Mucosa of descending colon (tissue), 3 donors: ENCODE measurements at regions not wholly inside any gene's neighbourhood (a gene's known extent, or its start where the extent isn't known, plus 50 kb on each side); places are given as distances from the start of the nearest gene placed in this dataset.

Experiments
- ATAC-seq: fragments of 200-7000 bp; cut with Tn5 transposase; one replicate; pipeline ENCODE4 v1.9.1; 2020; ENCODE audit warnings: mild to moderate bottlenecking, moderate library complexity
- DNase-seq, 3 donors: peaks; one replicate each; pipeline ENCODE4 v3.0.0-alpha.2; 2020
- H3K36me3 ChIP-seq: fragments of 200-600 bp; one replicate; pipeline ENCODE4 v1.8.0; 2021; ENCODE audit warnings: low read depth, mild to moderate bottlenecking
- H3K4me1 ChIP-seq: fragments of 200-600 bp; one replicate; pipeline ENCODE4 v1.8.0; 2021; ENCODE audit warnings: low read depth, mild to moderate bottlenecking
- H3K4me3 ChIP-seq: fragments of 200-600 bp; one replicate; pipeline ENCODE4 v1.8.0; 2021; ENCODE audit warnings: mild to moderate bottlenecking
- H3K9me3 ChIP-seq: fragments of 200-600 bp; one replicate; pipeline ENCODE4 v1.8.0; 2021; ENCODE audit warnings: mild to moderate bottlenecking
- intact Hi-C, 2 donors: fragments of 100-400 bp; cut with DNase I in 1 of 2; cut with micrococcal nuclease in 1 of 2; formaldehyde crosslinking; loops; one replicate each; pipeline versions ENCODE4 v1.11.0 to v1.11.1; 2022; cut with DNase I, micrococcal nuclease
- TF ChIP-seq, protein P1 (sequence below): fragments of 200-600 bp; IDR thresholded peaks from one replicate; pipeline ENCODE4 v1.8.0; 2022; ENCODE audit warnings: antibody characterized with exemption, mild to moderate bottlenecking
- donor health status: DM: no; HTN: no; CAD: no; lungs with moderate emphysema.
- donor health status: DM: no; HTN: no; CAD: no.
- donor health status: DM: no; HTN: yes; CAD: no.

DNA sequence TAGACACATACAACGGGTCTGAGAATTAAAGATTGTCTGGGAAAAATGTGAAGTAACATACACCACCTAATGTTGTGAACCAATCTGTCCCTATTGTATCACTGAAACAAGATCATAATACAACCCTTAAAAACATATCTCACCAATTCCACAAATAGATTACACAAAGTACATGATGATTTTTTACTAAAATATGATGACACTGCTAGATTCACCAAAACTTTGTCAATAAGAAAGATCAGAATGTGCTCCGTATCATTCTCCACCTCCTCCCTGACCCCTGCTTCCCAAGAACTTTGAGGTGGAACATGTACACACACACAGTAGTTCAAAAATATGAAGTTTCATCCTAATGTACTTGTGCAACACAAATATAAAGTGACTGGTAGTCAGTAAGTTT, 862.0 kb downstream of the PCDH18 start:
- Histone ChIP-seq H3K4me3 (no peak overlapping the region), H3K4me1 (no peaks in the 10 kb centered on the region), H3K9me3 (no peaks in the 10 kb centered on the region), H3K36me3 (no peaks in the 10 kb centered on the region)
- intact Hi-C loops = no loop called here
- TF ChIP-seq, protein P1, sequence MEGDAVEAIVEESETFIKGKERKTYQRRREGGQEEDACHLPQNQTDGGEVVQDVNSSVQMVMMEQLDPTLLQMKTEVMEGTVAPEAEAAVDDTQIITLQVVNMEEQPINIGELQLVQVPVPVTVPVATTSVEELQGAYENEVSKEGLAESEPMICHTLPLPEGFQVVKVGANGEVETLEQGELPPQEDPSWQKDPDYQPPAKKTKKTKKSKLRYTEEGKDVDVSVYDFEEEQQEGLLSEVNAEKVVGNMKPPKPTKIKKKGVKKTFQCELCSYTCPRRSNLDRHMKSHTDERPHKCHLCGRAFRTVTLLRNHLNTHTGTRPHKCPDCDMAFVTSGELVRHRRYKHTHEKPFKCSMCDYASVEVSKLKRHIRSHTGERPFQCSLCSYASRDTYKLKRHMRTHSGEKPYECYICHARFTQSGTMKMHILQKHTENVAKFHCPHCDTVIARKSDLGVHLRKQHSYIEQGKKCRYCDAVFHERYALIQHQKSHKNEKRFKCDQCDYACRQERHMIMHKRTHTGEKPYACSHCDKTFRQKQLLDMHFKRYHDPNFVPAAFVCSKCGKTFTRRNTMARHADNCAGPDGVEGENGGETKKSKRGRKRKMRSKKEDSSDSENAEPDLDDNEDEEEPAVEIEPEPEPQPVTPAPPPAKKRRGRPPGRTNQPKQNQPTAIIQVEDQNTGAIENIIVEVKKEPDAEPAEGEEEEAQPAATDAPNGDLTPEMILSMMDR = no peak
- no peak for DNase-seq
- ATAC-seq = no peak

DNA sequence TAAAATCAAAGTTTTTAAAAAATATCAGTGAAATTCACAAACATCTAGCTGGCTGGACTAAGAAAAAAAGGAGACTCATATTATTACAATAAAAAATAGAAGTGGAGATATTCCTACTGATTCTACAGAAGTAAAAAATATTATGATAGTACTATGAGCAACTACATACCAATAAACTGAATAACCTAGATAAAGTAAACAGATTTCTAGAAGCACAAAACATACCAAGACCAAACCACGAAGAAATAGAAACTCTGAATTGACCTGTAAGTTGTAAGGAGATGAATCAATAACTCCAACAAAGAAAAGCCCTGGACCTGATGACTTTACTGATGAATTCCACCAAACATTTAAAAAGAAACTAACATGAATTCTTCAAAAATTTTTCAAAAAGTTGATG, 867.3 kb downstream of the PCDH18 start:
- intact Hi-C loops = no loop called here
- Histone ChIP-seq H3K4me3 (no peak overlapping the region), H3K4me1 (no peaks in the 10 kb centered on the region), H3K9me3 (no peaks in the 10 kb centered on the region), H3K36me3 (no peaks in the 10 kb centered on the region)
- no peak for ATAC-seq
- DNase-seq = no peak
- TF ChIP-seq, protein P1 = no peak

DNA sequence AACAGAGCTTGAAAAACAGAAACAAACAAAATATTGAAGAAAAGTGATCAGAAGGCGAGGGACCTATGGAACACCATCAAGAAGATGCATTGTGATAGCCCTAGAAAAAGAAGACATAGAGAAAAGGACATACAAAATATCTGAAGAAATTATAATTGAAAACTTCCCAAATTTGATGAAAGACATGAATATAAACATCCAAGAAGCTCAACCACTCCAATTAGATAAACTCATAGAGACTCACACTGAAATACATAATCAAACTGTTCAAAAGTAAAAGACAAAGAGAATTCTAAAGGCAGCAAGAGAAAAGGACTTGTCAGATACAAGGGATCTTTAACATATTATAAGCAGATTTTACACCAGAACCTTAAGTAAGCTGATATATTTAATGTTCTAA, 869.8 kb downstream of the PCDH18 start:
- intact Hi-C loops = no loop called here
- Histone ChIP-seq H3K36me3 (no peaks in the 10 kb centered on the region), H3K4me3 (no peak overlapping the region), H3K4me1 (no peaks in the 10 kb centered on the region), H3K9me3 (no peaks in the 10 kb centered on the region)
- DNase-seq (no peak), ATAC-seq (no peak)
- TF ChIP-seq, protein P1 = no peak

DNA sequence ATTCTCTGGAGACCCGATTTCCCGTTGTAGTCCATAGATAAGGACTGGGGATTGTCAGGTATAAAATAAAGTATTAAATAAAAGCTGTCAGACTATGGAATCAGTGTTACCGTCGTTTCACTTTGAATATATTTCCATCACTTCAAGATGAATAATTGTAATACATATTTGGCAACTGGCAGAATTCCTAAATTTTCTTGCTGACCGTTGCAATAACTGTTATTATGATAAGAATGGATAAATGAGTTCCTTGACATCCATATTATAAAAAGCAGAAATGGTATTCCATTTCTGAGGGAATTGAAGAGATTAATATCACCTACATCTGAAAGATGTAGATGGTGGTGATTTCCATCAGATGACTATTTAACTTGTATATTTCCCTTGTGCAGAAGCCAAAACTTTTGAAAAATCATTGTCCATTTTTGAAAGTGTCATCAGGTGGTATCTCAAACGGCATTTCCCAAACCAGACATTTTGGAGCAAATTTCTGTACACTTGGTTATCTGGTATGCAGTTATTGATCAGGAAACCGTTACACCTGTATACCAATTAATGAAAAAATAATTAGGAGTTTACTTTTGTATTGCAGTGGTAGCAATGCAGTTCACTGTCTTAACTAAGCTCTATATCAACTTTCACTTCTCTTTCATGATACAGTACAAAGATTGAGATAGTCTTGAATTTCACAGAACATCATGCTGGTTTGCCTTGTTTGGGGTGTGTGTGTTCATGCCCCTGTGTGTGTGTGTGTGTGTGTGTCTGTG, 878.5 kb downstream of the PCDH18 start:
- no peak for ATAC-seq

DNA sequence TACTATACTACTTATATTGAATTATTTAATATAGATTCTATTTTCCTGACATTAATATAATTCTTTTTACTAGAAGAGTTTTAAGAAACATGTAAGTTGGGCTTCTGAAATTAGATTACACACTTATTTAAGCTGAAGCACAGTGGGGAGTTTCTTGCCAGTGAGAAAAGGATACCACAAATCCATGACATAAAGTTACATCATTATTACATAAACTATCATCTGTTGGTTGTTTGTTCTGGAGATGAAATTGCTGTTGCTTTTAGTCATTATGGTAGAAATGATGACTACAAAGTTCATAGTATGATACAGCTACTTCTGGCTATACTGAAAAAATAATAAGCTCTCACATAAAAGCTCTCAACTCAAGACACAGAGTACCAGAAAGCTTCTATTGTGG, 880.4 kb downstream of the PCDH18 start:
- Histone ChIP-seq H3K4me1 (no peaks in the 10 kb centered on the region), H3K9me3 (no peaks in the 10 kb centered on the region), H3K4me3 (no peak overlapping the region), H3K36me3 (no peaks in the 10 kb centered on the region)
- intact Hi-C loops = no loop called here
- DNase-seq (no peak), ATAC-seq (no peak)
- TF ChIP-seq, protein P1 = no peak

More for the DNA sequence above, 878.5 kb downstream of the PCDH18 start:
- DNase-seq = no peak
- Histone ChIP-seq H3K36me3 (no peaks in the 10 kb centered on the region), H3K4me1 (no peaks in the 10 kb centered on the region), H3K4me3 (no peak overlapping the region), H3K9me3 (no peaks in the 10 kb centered on the region)
- intact Hi-C loops = no loop called here
- TF ChIP-seq, protein P1 = no peak
